HAP-1 (cell line): ENCODE measurements at regions not wholly inside any gene's neighbourhood (a gene's known extent, or its start where the extent isn't known, plus 50 kb on each side); places are given as distances from the start of the nearest gene placed in this dataset.

Experiments
- DNase-seq, 2 experiments: peaks; one replicate each; pipeline ENCODE4 v3.0.0-alpha.2; 2016 to 2020; ENCODE audit warnings: low spot score in 2 of 2
- H3K27me3 ChIP-seq: fragments of 250-450 bp; sonication (Bioruptor Pico); 2 replicates; pipeline ENCODE4 v1.5.1; 2020; ENCODE audit warnings: low read depth, mild to moderate bottlenecking, moderate library complexity
- H3K36me3 ChIP-seq: fragments of 250-450 bp; sonication (Bioruptor Pico); replicated peaks from 2 replicates; pipeline ENCODE4 v1.5.1; 2020; ENCODE audit warnings: mild to moderate bottlenecking
- H3K4me1 ChIP-seq: fragments of 250-450 bp; sonication (Bioruptor Pico); 2 replicates; pipeline ENCODE4 v1.5.1; 2020; ENCODE audit warnings: mild to moderate bottlenecking
- H3K4me3 ChIP-seq: fragments of 250-450 bp; sonication (Bioruptor Pico); 2 replicates; pipeline ENCODE4 v1.5.1; 2020; ENCODE audit warnings: mild to moderate bottlenecking, moderate library complexity
- H3K9me3 ChIP-seq: fragments of 250-450 bp; sonication (Bioruptor Pico); 2 replicates; pipeline ENCODE4 v1.5.1; 2020; ENCODE audit warnings: mild to moderate bottlenecking, moderate library complexity
- in situ Hi-C: fragments of 300-500 bp; cut with MboI; formaldehyde crosslinking; loops from 3 replicates; pipeline ENCODE4 v1.14.3; 2020; ENCODE audit warnings: low sequenced_read_pairs, inconsistent platforms, mixed read lengths

DNA sequence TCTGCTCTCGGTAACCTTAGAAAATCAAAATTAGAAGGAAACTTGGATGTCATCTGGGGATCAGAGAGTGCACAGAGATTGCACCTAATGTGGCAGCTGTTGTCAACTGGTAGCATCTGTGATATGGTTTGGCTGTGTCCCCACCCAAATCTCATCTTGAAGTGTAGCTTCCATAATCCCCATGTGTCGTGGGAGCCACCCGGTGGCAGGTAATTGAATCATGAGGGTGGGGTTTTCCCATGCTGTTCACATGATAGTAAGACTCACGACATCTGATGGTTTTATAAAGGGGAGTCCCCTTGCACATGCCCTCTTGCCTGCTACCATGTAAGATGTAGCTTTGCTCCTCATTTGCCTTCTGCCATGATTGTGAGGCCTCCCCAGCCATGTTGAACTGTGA, 127.7 kb upstream of the SRRM4 start:
- H3K27me3 ChIP-seq = no peaks in the 10 kb centered on the region
- H3K4me3 ChIP-seq = no peak overlapping the region
- no peaks in the 10 kb centered on the region for H3K9me3 ChIP-seq
- in situ Hi-C loops = no loop called here
- DNase-seq = no peak
- no peaks in the 10 kb centered on the region for H3K36me3 ChIP-seq
- H3K4me1 ChIP-seq = no peaks in the 10 kb centered on the region

DNA sequence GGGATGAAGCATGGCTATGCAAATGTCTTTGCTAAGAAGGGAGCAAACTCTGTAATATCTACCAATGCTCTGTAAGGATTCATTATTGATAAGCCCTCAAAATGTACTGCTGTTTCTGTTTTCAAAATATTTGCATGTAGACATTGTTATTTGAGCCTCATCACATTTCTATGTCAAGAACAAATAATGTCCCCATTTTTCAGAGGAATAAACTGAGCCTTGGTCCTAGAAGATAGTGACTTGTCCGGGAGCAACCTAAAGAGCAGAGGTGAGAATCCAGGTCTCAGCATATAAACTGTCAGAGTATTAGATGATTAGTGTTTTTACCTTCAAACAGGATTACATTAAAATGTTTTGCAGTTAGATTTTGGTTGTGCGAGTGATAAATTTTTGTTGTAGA, 125.5 kb upstream of the SRRM4 start:
- H3K4me3 ChIP-seq = no peak overlapping the region
- in situ Hi-C loops = no loop called here
- H3K36me3 ChIP-seq = no peaks in the 10 kb centered on the region
- H3K9me3 ChIP-seq = no peaks in the 10 kb centered on the region
- H3K4me1 ChIP-seq = no peaks in the 10 kb centered on the region
- no peak for DNase-seq
- no peaks in the 10 kb centered on the region for H3K27me3 ChIP-seq

DNA sequence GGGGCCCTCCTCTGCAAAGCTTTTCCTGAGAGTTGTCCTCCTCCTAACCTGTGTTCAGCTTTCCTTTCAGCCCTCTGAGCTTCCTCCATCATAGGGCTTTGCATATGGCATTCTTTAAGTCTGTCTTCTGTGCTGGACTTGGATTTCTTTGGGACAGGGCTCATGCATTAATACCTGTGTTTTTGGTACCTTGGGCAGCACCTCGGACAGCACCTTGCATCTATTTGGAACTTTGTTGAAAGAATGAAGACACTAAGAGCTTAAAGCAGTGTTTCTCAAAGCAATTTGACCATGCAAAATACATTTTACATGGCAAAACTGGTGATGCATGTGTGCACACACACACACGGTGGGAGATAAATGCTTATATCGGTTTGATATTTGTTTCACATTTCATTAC, 115.0 kb upstream of the SRRM4 start:
- in situ Hi-C loops = no loop called here

GRCh38 chr12:118870551-118870950, 110.8 kb upstream of the SRRM4 start:
- no peaks in the 10 kb centered on the region for H3K36me3 ChIP-seq
- H3K4me1 ChIP-seq = no peaks in the 10 kb centered on the region
- in situ Hi-C loops = no loop called here
- DNase-seq = no peak
- no peaks in the 10 kb centered on the region for H3K27me3 ChIP-seq
- H3K9me3 ChIP-seq = no peaks in the 10 kb centered on the region
- H3K4me3 ChIP-seq = no peak overlapping the region

More for the DNA sequence above, 115.0 kb upstream of the SRRM4 start:
- no peak overlapping the region for H3K4me3 ChIP-seq
- no peaks in the 10 kb centered on the region for H3K4me1 ChIP-seq
- DNase-seq = peak in 1 of 2 experiments; percentile 9
- H3K9me3 ChIP-seq = no peaks in the 10 kb centered on the region
- no peaks in the 10 kb centered on the region for H3K27me3 ChIP-seq
- H3K36me3 ChIP-seq = no peaks in the 10 kb centered on the region

GRCh38 chr12:118874698-118875548, 106.4 kb upstream of the SRRM4 start:
- Histone ChIP-seq H3K4me3 (no peak overlapping the region), H3K9me3 (no peaks in the 10 kb centered on the region), H3K4me1 (no peaks in the 10 kb centered on the region), H3K36me3 (no peaks in the 10 kb centered on the region), H3K27me3 (no peaks in the 10 kb centered on the region)
- no peak for DNase-seq
- in situ Hi-C loops = no loop called here

GRCh38 chr12:118880720-118881493, 100.4 kb upstream of the SRRM4 start:
- no peaks in the 10 kb centered on the region for H3K27me3 ChIP-seq
- no peaks in the 10 kb centered on the region for H3K9me3 ChIP-seq
- in situ Hi-C loops = no loop called here
- H3K36me3 ChIP-seq = no peaks in the 10 kb centered on the region
- no peaks in the 10 kb centered on the region for H3K4me1 ChIP-seq
- DNase-seq = no peak
- H3K4me3 ChIP-seq = no peak overlapping the region

- in situ Hi-C loops = no loop called here
- Histone ChIP-seq H3K27me3 (no peaks in the 10 kb centered on the region), H3K9me3 (no peaks in the 10 kb centered on the region), H3K4me3 (no peak overlapping the region), H3K36me3 (no peaks in the 10 kb centered on the region), H3K4me1 (no peaks in the 10 kb centered on the region)
- no peak for DNase-seq
These were observed 97.1 kb upstream of the SRRM4 start for GRCh38 chr12:118884226-118884625.

GRCh38 chr12:118900993-118901392, 80.3 kb upstream of the SRRM4 start:
- Histone ChIP-seq H3K36me3 (no peaks in the 10 kb centered on the region), H3K9me3 (no peaks in the 10 kb centered on the region), H3K4me1 (no peaks in the 10 kb centered on the region), H3K27me3 (no peaks in the 10 kb centered on the region), H3K4me3 (no peak overlapping the region)
- no peak for DNase-seq
- in situ Hi-C loops = no loop called here

GRCh38 chr12:118908811-118909210, 72.5 kb upstream of the SRRM4 start:
- in situ Hi-C loops = no loop called here
- no peaks in the 10 kb centered on the region for H3K9me3 ChIP-seq
- no peaks in the 10 kb centered on the region for H3K36me3 ChIP-seq
- no peaks in the 10 kb centered on the region for H3K27me3 ChIP-seq
- no peak overlapping the region for H3K4me3 ChIP-seq
- DNase-seq = no peak
- H3K4me1 ChIP-seq = no peaks in the 10 kb centered on the region

GRCh38 chr12:118912697-118913270, 68.6 kb upstream of the SRRM4 start:
- no peaks in the 10 kb centered on the region for H3K4me1 ChIP-seq
- H3K36me3 ChIP-seq = no peaks in the 10 kb centered on the region
- H3K27me3 ChIP-seq = no peaks in the 10 kb centered on the region
- H3K9me3 ChIP-seq = no peaks in the 10 kb centered on the region
- in situ Hi-C loops = no loop called here
- H3K4me3 ChIP-seq = no peak overlapping the region
- no peak for DNase-seq

GRCh38 chr12:118921761-118922160, 59.6 kb upstream of the SRRM4 start:
- Histone ChIP-seq H3K4me3 (no peak overlapping the region), H3K4me1 (no peaks in the 10 kb centered on the region), H3K9me3 (no peaks in the 10 kb centered on the region), H3K36me3 (no peaks in the 10 kb centered on the region), H3K27me3 (no peaks in the 10 kb centered on the region)
- in situ Hi-C loops = no loop called here
- DNase-seq = no peak

DNA sequence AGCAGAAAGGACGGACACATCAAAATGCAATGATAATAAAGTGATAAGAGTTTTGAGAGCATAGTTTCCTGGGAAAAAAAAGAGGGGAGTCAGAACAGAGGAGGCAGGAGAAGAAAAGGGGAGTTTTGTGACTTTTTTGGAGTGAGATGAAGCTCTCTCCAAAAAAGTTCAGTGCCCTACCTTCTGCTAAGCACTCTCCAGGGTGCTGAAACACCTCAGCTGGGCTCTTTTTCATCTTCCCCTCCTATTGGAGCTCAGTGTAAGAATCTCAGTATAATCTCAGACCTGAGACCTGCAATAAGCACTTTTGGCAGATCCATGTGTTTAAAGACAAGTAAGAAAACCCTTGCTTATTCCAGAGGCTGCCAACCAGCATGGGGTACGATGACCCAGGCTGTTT, 58.9 kb upstream of the SRRM4 start:
- no peaks in the 10 kb centered on the region for H3K36me3 ChIP-seq
- no peaks in the 10 kb centered on the region for H3K9me3 ChIP-seq
- in situ Hi-C loops = no loop called here
- H3K4me1 ChIP-seq = no peaks in the 10 kb centered on the region
- H3K4me3 ChIP-seq = no peak overlapping the region
- peak in 1 of 2 experiments; percentile 14 for DNase-seq
- H3K27me3 ChIP-seq = no peaks in the 10 kb centered on the region

DNA sequence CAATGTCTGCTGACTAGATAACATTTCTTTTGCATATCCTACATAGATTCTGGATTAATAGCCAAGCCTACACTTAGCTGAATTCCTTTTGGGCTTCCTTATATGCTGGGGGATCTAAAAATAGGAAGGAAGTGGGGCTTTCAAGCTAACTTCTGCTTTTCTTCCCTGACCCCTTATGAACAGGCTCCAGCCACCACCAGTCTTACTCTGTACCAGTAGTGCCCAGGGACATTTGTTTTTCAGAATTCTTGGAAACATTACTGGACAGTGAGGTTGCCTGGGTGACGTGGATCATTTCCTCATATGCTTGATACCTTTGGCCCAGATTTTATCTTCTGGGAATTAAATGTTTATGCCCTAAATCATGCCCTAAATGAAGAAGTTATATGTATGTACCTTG, 55.9 kb upstream of the SRRM4 start:
- DNase-seq = no peak
- Histone ChIP-seq H3K27me3 (no peaks in the 10 kb centered on the region), H3K4me1 (no peaks in the 10 kb centered on the region), H3K36me3 (no peaks in the 10 kb centered on the region), H3K4me3 (no peak overlapping the region), H3K9me3 (no peaks in the 10 kb centered on the region)
- in situ Hi-C loops = no loop called here

DNA sequence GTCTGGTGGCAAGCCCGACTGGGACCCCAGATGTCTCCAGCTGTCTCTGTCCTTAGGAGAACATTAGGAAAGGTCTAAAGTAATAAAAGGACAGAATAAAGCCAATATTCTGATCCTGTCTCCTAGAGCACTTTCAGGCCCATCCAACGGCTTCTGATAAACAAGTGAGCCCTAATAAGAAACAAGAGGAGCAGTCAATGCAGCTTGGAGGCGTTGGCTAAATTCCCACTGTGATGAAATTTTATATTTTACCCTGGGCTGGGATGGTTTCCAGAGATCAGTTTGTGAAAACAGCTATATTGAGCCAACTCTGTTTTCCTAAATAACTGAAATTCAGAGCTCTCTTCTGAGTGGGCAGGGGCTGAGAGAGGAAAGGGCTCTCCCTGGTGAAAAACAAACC, 55.5 kb upstream of the SRRM4 start:
- H3K4me3 ChIP-seq = no peak overlapping the region
- in situ Hi-C loops = no loop called here
- H3K9me3 ChIP-seq = no peaks in the 10 kb centered on the region
- no peaks in the 10 kb centered on the region for H3K36me3 ChIP-seq
- H3K27me3 ChIP-seq = no peaks in the 10 kb centered on the region
- DNase-seq = no peak
- no peaks in the 10 kb centered on the region for H3K4me1 ChIP-seq
